Kidney glomerular epithelial cell (primary cell): ENCODE measurements at regions not wholly inside any gene's neighbourhood (a gene's known extent, or its start where the extent isn't known, plus 50 kb on each side); places are given as distances from the start of the nearest gene placed in this dataset.
"Not testable (repeated sequence)": the region's sequence is repeated elsewhere in the genome, so short reads cannot be mapped to it uniquely, and the experiment has no call there.

Experiments used
- DNase-seq: peaks from one replicate; lab custom pipeline; 2025; lab: John Stamatoyannopoulos, UW

- no peak for DNase-seq
Measured at GRCh38 chr5:106363578-106363977, 1307.2 kb downstream of the EFNA5 start.

- no peak for DNase-seq
Measured at GRCh38 chr5:106361905-106362304, 1308.8 kb downstream of the EFNA5 start.

- no peak for DNase-seq
Measured at GRCh38 chr5:106331415-106331814, 1339.3 kb downstream of the EFNA5 start.

- DNase-seq, result no peak
Measured at GRCh38 chr5:106324356-106324755, 1346.4 kb downstream of the EFNA5 start.

GRCh38 chr5:106321242-106321641, 1349.5 kb downstream of the EFNA5 start:
- no peak for DNase-seq

GRCh38 chr5:106314221-106314824, 1356.4 kb downstream of the EFNA5 start:
- no peak for DNase-seq

DNA sequence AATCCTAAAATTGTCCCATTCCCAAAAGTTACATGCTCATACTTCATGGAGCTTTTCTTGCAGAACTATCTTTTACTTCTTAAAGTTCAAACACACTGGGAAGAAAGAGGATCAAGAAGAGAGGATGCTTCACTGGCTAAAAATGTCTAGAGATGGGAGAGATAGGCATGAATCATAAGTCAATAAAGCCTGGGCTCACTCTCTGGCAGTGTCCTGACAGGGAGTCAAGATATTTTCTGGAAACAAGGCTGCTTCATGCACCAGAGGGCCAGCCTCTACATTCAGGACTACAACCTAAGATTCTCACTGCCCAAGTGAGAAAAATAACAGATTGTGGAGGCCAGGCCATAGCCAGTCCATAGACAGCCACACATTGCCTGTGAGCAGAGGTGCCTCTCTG, 1358.4 kb downstream of the EFNA5 start:
- peak; percentile 45 for DNase-seq

- DNase-seq, result no peak
Measured at GRCh38 chr5:106311230-106311915, 1359.4 kb downstream of the EFNA5 start.

- no peak for DNase-seq
Measured at GRCh38 chr5:106307265-106307664, 1363.5 kb downstream of the EFNA5 start.

- DNase-seq, result no peak
Measured at GRCh38 chr5:106306313-106307028, 1364.3 kb downstream of the EFNA5 start.

GRCh38 chr5:106303911-106304310, 1366.8 kb downstream of the EFNA5 start:
- DNase-seq, result no peak

- DNase-seq, result peak; percentile 8
Measured at GRCh38 chr5:106292654-106293053, 1378.1 kb downstream of the EFNA5 start.

- no peak for DNase-seq
Measured at GRCh38 chr5:106290841-106291240, 1379.9 kb downstream of the EFNA5 start.

- DNase-seq, result no peak
Measured at GRCh38 chr5:106288979-106289378, 1381.8 kb downstream of the EFNA5 start.

DNA sequence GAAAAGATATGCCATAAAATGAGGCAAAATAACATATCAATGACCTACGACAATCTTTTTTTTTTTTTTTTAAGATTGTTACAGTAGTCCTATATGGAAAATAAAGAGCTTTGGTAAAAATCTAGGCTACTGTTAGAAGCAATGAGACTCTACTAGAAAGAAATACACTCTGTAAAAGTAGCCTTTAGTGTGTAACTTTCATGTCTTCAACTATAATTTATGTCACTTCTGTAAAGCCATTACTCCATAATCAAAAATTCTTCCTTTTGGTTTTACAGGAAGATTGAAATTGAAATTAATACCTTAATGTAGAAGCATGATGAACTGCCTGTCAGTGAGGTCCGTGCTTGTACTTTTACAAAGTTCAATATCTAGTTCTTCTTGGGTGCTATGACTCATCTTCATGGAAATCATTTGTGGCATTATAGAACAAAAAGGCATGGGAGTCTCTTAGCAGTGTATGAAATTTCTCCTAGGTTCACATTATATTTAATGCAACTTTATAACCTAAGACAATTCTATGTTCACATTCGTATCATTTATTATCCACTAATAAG, 1393.1 kb downstream of the EFNA5 start:
- no peak for DNase-seq

DNA sequence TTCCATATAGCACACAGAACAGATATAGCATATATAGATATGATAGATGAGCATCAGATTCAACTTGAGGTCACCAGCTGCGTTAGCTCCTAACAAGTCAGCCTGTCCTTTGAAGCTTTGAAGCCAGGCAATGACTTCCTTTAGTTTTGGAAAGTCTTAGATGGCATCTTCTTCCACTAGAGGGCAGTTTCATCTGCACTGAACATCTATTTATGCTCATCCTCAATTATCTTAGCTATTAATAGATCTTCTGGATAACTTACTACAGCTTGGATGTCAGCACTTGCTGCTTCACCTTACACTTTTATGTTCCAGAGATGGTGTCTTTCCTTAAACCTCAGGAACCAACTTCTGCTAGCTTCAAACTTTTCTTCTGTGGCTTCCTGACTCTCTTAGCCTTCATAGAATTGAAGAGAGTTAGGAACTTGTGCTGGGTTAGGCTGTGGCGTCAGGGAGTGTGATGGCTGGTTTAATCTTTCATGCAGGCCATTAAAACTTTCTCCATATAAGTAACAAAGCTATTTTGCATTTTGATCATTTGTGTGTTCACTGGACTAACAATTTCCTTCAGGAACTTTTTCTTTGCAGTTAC, 1401.4 kb downstream of the EFNA5 start:
- peak; percentile 9 for DNase-seq

GRCh38 chr5:106267256-106267655, 1403.5 kb downstream of the EFNA5 start:
- DNase-seq, result no peak

DNA sequence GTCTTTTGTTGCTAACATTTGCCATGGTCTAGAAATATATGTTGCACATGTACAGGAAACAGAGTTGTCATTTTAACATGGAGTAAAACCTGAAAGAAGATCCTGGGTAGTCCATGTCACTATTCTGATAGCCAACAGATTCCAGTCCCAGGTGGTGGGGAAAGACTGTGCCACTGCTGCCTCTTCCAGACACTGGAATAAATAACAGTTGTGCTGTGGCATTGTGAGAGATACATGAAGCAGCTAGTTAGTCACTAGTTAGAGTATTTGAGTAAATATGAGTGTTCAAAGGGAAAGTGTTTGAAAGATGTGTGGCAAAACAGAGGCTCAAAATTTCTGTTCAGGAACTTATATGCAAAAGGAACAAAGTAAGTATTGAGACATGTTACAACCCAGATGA, 1408.3 kb downstream of the EFNA5 start:
- no peak for DNase-seq

GRCh38 chr5:106259431-106260090, 1411.2 kb downstream of the EFNA5 start:
- DNase-seq, result not testable (repeated sequence)

GRCh38 chr5:106258591-106259125, 1412.1 kb downstream of the EFNA5 start:
- DNase-seq, result no peak

DNA sequence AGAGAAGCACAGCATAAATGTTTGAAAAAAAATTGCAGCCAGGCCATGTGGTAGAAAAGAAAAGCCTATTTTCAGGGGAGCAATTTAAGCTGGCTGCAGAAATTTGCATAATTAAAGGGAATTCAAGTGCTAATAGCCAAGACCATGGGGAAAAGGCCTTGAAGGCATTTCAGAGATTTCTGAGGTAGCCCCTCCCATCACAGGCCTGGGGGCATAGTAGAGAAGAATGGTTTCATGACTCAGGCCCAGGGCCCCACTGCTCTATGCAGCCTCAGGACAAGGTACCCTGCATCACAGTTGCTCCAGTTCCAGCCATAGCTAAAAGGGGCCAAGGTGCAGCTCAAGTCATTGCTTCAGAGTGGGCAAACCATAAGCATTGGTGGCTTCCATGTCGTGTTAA, 1416.0 kb downstream of the EFNA5 start:
- no peak for DNase-seq
